ENCODE measurements at regions not wholly inside any gene's neighbourhood (a gene's known extent, or its start where the extent isn't known, plus 50 kb on each side); places are given as distances from the start of the nearest gene placed in this dataset.

- TF ChIP-seq, protein P1, sequence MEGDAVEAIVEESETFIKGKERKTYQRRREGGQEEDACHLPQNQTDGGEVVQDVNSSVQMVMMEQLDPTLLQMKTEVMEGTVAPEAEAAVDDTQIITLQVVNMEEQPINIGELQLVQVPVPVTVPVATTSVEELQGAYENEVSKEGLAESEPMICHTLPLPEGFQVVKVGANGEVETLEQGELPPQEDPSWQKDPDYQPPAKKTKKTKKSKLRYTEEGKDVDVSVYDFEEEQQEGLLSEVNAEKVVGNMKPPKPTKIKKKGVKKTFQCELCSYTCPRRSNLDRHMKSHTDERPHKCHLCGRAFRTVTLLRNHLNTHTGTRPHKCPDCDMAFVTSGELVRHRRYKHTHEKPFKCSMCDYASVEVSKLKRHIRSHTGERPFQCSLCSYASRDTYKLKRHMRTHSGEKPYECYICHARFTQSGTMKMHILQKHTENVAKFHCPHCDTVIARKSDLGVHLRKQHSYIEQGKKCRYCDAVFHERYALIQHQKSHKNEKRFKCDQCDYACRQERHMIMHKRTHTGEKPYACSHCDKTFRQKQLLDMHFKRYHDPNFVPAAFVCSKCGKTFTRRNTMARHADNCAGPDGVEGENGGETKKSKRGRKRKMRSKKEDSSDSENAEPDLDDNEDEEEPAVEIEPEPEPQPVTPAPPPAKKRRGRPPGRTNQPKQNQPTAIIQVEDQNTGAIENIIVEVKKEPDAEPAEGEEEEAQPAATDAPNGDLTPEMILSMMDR (IDR thresholded peaks at IDR 0.05) = no peak
- no peak for TF ChIP-seq CREB1 (CRISPR knock-in tag; IDR thresholded peaks at IDR 0.05)
- TF ChIP-seq ZNF121 (CRISPR knock-in tag; IDR thresholded peaks at IDR 0.05) = no peak
- TF ChIP-seq MLX (CRISPR knock-in tag; IDR thresholded peaks at IDR 0.05) = no peak
- no peak for TF ChIP-seq KAT7 (CRISPR knock-in tag; IDR thresholded peaks at IDR 0.05; ENCODE audit: borderline replicate concordance)
- TF ChIP-seq MAX (CRISPR knock-in tag; IDR thresholded peaks at IDR 0.05) = no peak
- no peak for TF ChIP-seq ZSCAN18 (CRISPR knock-in tag; IDR thresholded peaks at IDR 0.05)
- TF ChIP-seq ZNF512 (CRISPR knock-in tag; IDR thresholded peaks at IDR 0.05; ENCODE audit: borderline replicate concordance) = no peak
Measured at GRCh38 chr9:95640336-95640735, 123.6 kb upstream of the PTCH1 start.

All from WTC11 (cell line).